ENCODE measurements at regions not wholly inside any gene's neighbourhood (a gene's known extent, or its start where the extent isn't known, plus 50 kb on each side); places are given as distances from the start of the nearest gene placed in this dataset.

DNA sequence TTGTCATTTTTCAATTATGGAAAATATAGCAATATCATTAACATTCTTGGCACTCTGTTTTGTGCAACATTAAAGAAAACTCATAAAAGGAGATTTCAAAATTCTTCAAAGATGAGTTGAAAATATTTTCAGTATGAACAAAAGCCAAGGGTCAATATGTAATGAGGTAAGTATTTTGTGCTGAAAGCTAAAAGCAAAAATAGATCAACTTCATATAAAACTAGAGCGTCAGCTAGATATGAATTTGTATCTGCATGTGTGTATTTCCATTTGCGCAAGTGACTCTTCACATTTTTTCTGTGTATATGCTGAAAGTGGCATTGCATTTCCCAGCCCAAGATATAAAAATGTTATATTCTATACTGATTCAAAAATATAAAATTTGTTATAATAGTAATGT is 492.1 kb upstream of the EYS start (continued):
- no peak for TF ChIP-seq JUN (IDR thresholded peaks at IDR 0.05; ENCODE audit: low read depth, low read length)
- TF ChIP-seq KDM1A (IDR thresholded peaks at IDR 0.05; ENCODE audit: borderline replicate concordance, low read length), result no peak
- no peak for TF ChIP-seq SP2 (IDR thresholded peaks at IDR 0.05; ENCODE audit: low read length)
- no peak for TF ChIP-seq E2F6 (IDR thresholded peaks at IDR 0.05)

All from H1 (cell line).